ENCODE measurements at regions not wholly inside any gene's neighbourhood (a gene's known extent, or its start where the extent isn't known, plus 50 kb on each side); places are given as distances from the start of the nearest gene placed in this dataset.
A peak's percentile ranks its signal among the peaks of the same experiment; 100 is the strongest.

- no peak for DNase-seq
Observed at GRCh38 chr9:89983411-89983810, 378.6 kb downstream of the GADD45G start.

- DNase-seq: no peak
Observed at GRCh38 chr9:89984214-89984613, 379.4 kb downstream of the GADD45G start.

GRCh38 chr9:89985068-89985467 is 380.3 kb downstream of the GADD45G start:
- no peak for DNase-seq

GRCh38 chr9:89986190-89986589 is 381.4 kb downstream of the GADD45G start:
- DNase-seq: no peak

DNA sequence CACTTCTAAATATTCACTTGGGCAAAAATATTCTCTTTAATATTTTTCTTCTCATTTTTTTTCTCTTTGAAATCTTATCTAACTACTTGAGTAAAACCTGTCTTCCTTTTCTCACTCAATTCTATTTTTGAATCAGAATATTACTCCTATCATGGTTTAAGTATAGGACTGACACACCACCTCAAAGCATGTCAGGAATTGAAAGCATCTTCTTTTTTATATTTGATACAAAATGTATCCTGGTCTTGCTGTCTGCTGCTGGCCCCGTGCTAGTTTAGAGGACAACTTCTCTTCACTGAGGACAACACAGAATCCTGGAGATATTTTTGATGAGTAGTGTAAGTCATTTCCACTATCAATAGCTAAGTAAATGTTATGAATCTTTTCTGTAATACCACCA is 383.6 kb downstream of the GADD45G start:
- no peak for DNase-seq

DNA sequence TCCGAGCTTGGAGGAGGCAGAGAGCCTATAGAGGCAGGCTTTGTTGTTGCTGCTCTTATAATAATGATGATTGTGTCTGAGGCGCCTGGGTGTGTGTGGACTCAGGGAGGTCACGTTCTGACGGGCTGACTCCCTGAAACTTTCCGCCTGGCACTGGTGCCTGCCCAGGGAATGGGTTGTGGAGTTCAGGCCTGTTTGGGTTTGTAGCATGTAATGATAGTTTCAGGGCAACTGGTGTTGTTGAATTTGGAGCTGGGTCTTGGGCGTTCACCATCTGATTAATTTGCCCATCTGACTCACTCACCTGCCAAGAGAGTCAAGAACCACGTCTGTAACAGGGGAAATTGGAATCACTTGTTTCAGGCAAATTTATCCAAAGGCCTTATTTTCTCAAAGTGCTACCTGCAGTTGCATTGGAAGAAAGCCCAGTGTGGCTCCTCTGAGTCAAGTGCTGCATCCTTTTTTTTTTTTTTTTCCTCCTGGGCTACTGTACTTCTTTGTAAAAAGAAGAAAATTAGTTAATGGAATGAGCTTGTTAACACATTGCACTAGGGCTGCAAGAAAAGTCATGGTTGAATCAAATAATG is 386.5 kb downstream of the GADD45G start:
- no peak for DNase-seq

- DNase-seq: no peak
Observed at GRCh38 chr9:89992326-89993198, 387.8 kb downstream of the GADD45G start.

- no peak for DNase-seq
Observed at GRCh38 chr9:89993678-89994630, 389.1 kb downstream of the GADD45G start.

DNA sequence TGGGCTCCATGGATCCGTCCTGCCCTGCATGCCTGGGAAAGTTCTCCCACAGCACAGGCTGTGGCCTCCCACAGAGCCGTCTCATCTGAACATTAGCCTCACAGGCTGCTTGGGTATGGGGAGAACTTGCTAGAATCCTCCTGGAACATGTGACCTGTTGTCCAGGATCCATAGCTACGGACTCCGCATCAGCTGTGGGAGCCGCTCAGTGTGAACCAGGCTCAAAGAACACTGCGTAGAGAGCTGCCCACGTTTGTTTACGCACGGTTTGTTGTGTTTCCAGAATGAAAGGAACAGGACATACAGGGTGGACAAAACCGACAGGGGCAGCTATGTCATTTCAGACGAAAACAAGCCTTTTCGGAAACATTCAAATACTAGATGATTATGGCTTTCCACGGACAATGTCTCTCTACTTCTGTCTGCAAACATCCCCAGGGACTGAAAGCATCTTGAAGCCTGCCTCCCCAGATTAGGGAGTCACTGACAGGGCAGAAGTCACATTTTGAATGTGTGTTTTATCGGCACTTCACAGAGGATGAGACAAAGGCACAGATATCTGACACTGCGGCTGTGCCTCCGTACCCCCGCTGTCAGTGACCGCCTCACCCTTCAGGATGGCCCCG is 390.3 kb downstream of the GADD45G start:
- no peak for DNase-seq

GRCh38 chr9:89996116-89996515 is 391.3 kb downstream of the GADD45G start:
- no peak for DNase-seq

DNA sequence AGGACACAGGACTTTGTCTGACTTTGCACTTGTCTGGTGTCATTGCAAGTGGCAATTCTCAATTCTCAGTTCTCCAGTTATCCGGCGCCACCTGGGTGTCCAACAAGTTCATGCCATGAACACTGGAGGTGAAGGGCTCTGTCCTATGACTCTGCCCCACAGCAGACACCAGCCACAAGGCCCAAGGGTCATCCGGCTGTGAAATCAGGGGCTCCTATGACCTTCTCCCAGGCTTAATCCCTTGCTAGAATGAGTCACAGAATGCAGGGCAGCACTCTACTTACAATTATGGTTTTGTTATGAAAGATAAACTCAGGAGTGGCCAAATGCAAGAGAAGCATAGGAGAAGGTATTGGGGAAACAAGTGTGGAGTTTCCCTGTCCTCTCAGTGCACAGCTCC is 392.0 kb downstream of the GADD45G start:
- no peak for DNase-seq

DNA sequence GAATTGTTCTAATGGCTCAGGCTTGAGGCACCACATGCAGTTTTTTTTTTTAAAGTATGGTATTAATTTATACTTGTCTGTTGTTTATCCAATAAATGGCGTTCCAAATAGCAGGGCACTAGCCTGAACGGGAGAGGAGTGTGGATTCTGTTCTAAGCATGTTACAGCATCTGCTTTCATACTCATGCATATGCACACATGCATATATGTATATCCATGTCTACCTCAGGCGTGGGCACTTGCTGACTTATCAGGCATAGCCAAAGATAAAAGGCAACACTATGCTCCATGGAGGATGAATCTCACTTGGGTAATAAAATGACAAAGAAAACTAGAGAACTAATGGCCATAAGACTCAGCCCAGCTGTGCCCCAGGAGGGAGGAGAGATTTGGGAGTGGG is 393.8 kb downstream of the GADD45G start:
- no peak for DNase-seq

DNA sequence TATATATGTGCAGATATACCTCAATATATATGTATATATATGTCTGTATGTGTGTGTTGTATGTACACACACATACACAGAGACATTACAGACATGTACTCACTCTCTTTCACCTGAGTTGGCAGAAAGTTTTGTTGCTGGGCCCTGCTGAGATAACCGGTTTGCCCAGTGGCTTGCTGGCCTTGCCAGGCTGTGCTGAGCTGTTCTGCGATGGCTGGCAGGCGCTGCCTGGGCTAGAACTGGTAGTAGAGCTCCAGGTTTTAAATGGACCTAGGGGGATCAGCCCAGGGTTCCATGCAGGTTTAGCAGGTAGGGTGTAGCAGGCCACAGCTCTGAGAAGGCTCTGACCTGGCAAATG is 394.3 kb downstream of the GADD45G start:
- no peak for DNase-seq

DNA sequence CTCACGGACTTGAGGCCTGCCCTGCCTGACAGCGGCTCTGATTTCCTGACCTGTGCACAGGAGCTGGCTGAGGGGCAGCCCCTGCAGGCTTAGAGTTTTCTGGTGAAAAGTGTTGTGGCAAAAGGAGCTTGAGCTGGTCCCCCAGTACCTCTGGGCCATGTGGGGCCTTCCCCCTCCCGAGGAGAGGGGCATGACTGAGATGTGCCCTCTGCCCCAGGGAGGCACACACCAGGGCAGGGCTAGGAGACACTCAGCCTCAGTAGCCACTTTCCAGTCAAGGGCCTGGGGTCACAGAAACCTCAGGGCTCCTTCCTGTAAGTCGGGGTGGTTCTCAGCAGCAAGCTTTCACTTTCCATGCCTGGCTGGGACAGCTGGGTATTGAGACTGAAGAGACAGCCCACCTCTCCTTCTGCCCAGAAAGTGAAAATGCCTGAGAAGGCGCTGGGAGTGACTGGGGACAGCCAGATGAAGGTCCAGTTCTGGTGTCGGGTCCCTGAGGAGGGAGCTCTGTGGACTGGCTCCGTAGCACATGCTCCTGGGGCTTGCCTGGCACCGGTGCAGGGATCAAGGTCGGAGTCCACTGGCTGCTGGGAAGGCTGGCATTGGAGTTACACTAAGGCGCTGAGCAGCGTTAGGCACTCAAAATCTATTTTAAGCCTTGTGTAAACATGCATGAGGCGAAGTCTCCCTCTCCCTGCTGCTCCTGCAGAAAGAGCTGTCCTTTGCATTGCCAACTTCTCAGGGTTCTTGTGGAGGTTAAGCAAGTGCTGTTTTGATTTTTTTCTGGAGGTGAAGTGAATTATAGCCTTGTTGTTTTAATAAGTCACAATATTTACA is 394.9 kb downstream of the GADD45G start:
- peak in 5 of 6 experiments; percentile 5 to 35 (median 12) for DNase-seq

DNA sequence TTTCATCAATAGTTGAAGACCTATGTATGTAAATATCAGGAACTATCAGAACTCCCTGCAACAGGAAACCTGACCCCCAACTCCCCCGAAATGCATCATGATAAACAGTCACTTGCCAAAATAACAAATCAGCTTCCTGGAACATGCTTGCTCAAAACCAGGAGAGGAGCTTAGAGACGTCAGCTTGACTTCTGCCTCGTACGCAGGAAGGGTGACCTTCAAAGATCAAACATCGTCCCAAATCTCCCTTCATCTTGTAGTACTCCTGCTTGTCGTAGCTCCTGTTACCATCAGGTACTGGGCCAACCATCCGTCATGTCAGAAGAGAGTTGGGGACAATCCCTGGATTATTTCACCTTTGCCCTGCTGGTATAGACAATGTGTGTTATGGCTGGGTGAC is 396.1 kb downstream of the GADD45G start:
- no peak for DNase-seq

DNA sequence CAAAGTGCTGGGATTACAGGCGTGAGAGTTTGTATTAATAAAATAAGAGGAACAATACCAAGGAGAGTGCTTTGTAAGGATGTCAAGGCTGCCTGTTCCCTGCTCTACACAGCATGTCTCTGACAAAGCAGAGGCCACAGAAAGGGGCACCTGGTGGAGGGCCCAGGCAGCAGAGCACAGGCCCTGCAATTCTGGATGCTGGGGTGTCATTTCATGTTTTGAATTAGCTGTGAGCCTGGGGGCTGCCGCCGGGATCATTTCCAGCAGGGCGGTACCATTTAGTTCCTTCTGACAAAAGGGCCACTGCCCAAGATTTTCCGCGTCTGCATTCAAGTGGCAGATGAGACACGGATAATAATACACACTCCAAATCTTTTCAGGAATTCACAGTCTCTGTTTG is 396.9 kb downstream of the GADD45G start:
- no peak for DNase-seq

DNA sequence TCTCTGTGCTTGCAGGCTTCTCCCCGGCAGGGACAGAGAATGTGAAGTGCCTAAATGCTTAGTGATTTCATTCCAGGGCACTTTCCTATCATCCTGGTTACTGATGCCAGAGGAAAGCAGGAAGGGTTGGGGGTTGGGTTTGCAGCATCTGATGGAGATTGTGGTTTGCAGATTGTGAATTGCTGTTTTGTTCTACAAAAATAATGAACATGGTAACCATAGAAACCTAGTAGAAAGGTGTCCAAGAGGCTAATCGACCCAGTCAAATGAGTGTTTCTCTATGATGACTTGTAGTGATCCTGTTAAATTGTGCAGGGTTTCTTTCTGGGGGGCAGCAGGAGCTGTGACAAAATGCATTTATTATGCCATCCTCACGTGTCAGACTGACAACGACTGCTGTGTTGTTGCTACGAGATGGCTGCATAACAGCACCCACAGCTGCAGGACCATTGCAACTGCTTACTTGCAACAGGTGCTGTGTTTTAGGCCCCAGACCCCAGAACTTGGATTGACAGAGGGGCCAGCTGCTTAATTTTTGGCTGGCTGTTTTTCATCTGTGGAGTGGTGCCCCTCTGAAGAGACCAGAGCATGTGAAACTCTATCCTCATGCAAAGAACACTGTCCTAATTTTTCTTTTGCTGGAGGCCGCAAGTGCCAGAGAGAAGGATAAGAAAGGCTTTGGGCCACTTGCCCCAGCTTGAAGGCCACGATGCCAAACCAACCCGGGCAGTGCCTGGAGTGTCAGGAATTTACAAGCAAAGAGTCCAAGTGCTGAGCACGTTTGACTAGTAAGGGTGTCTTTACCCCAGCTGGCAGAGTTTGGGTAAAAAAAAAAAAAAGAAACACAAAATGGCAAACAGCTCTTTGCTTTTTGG is 397.8 kb downstream of the GADD45G start:
- no peak for DNase-seq

- no peak for DNase-seq
Observed at GRCh38 chr9:90005388-90005787, 400.6 kb downstream of the GADD45G start.

GRCh38 chr9:90007516-90008440 is 403.0 kb downstream of the GADD45G start:
- DNase-seq: no peak

GRCh38 chr9:90009447-90009846 is 404.6 kb downstream of the GADD45G start:
- DNase-seq: no peak

Measured in stimulated activated naive CD4-positive, alpha-beta T cell (primary cell).